PC-9 (cell line): ENCODE measurements at regions not wholly inside any gene's neighbourhood (a gene's known extent, or its start where the extent isn't known, plus 50 kb on each side); places are given as distances from the start of the nearest gene placed in this dataset.

ENCODE experiments used
- BruUV-seq: library from RNA; stranded (reverse); fragments of 400-500 nt; replicated peaks from 2 replicates; lab custom pipeline; 2021; lab: Mats Ljungman, UMichigan
- CTCF ChIA-PET: fragments of 300-600 bp; sonication (Branson Sonifier 250); formaldehyde crosslinking; loops from one replicate; lab custom pipeline; 2022; ENCODE audit warnings: antibody characterized with exemption; lab: Charles Lee
- POLR2A ChIA-PET: fragments of 300-600 bp; sonication (Branson Sonifier 250); formaldehyde crosslinking; loops from one replicate; lab custom pipeline; 2022; ENCODE audit warnings: antibody characterized with exemption; ENCODE audit not compliant: unreplicated experiment; lab: Charles Lee
- DNase-seq, 2 experiments: peaks; one replicate each; pipeline versions ENCODE4 v3.0.0 to v3.0.0-alpha.2; 2015 to 2022; ENCODE audit warnings: mixed read lengths in 1 of 2
- H2AFZ ChIP-seq: fragments of 200-600 bp; sonication (generic); 2 replicates; pipeline ENCODE4 v1.8.1; 2017; ENCODE audit warnings: antibody characterized with exemption
- H3F3A ChIP-seq: fragments of 200-600 bp; sonication (generic); 2 replicates; pipeline ENCODE4 v1.8.1; 2017; ENCODE audit warnings: antibody characterized with exemption, mild to moderate bottlenecking, low read depth; ENCODE audit not compliant: insufficient read depth
- H3K27ac ChIP-seq: fragments of 200-600 bp; sonication (generic); 2 replicates; pipeline ENCODE4 v1.6.1; 2016; ENCODE audit warnings: mixed run types
- H3K27me3 ChIP-seq: fragments of 200-600 bp; sonication (generic); 2 replicates; pipeline ENCODE4 v1.6.1; 2016; ENCODE audit warnings: low read depth, mixed run types; ENCODE audit not compliant: insufficient read depth
- H3K36me3 ChIP-seq: fragments of 200-600 bp; sonication (generic); 2 replicates; pipeline ENCODE4 v1.6.1; 2016; ENCODE audit warnings: low read depth, mixed run types
- H3K4me1 ChIP-seq: fragments of 200-600 bp; sonication (generic); replicated peaks from 2 replicates; pipeline ENCODE4 v1.6.1; 2016; ENCODE audit warnings: mixed run types; ENCODE audit not compliant: insufficient read depth
- H3K4me2 ChIP-seq: fragments of 200-600 bp; sonication (generic); 2 replicates; pipeline ENCODE4 v1.6.1; 2017; ENCODE audit warnings: mixed run types
- H3K4me3 ChIP-seq: fragments of 200-600 bp; sonication (generic); 2 replicates; pipeline ENCODE4 v1.6.1; 2016; ENCODE audit warnings: mixed run types
- H3K79me2 ChIP-seq: fragments of 200-600 bp; sonication (generic); 2 replicates; pipeline ENCODE4 v1.6.1; 2017; ENCODE audit warnings: low read depth, mixed run types
- H3K9me2 ChIP-seq: fragments of 200-600 bp; sonication (generic); 2 replicates; pipeline ENCODE4 v1.8.1; 2017; ENCODE audit warnings: mild to moderate bottlenecking; ENCODE audit not compliant: insufficient read depth
- H3K9me3 ChIP-seq: fragments of 200-600 bp; sonication (generic); 2 replicates; pipeline ENCODE4 v1.8.1; 2016; ENCODE audit warnings: low read depth; ENCODE audit not compliant: insufficient read depth
- H4K20me1 ChIP-seq: fragments of 200-600 bp; sonication (generic); 2 replicates; pipeline ENCODE4 v1.8.1; 2017; ENCODE audit not compliant: insufficient read depth
- EZH2 ChIP-seq: fragments of 200-600 bp; sonication (generic); IDR thresholded peaks from 2 replicates; pipeline ENCODE4 v1.8.0; 2017; ENCODE audit warnings: antibody characterized with exemption, low read depth
- intact Hi-C: fragments of 100-400 bp; cut with micrococcal nuclease; formaldehyde crosslinking; loops from one replicate; pipeline ENCODE4 v1.10.0; 2022; ENCODE audit not compliant: unreplicated experiment
- TF ChIP-seq, protein P1 (sequence below): fragments of 200-600 bp; sonication (generic); conservative IDR thresholded peaks from 2 replicates; pipeline ENCODE4 v1.6.1; 2017; ENCODE audit warnings: mixed run types, antibody characterized with exemption, mild to moderate bottlenecking, moderate library complexity

DNA sequence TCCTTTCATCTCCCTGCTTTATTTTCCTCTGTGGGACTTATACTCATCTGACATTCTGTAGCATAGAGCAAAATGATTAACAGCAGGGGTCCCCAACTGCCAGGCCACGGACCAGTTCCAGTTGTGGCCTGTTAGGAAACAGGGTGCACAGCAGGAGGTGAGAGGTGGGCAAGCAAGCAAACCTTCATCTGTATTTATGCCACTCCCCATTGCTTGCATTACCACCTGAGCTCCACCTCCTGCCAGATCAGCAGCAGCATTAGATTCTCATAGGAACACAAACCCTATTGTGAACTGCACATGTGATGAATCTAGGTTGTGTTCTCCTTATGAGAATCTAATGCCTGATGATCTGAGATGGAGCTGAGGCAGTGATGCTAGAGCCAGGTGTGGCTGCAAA is 130.5 kb upstream of the SLC24A3 start:
- Histone ChIP-seq H3K4me2 (no peak overlapping the region), H4K20me1 (no peaks in the 10 kb centered on the region), H3K9me3 (no peaks in the 10 kb centered on the region), H3K9me2 (no peaks in the 10 kb centered on the region; the same call in 1 of the 2 replicates), H3K79me2 (no peaks in the 10 kb centered on the region), H3K4me3 (no peak overlapping the region), H2AFZ (no peak overlapping the region), H3K27me3 (no peaks in the 10 kb centered on the region), H3F3A (no peaks in the 10 kb centered on the region), H3K36me3 (no peaks in the 10 kb centered on the region), H3K4me1 (no peaks in the 10 kb centered on the region), H3K27ac (no peak overlapping the region)
- no peak for DNase-seq
- intact Hi-C loops, result no loop called here
- POLR2A ChIA-PET, result no interaction called here
- TF ChIP-seq, protein P1, sequence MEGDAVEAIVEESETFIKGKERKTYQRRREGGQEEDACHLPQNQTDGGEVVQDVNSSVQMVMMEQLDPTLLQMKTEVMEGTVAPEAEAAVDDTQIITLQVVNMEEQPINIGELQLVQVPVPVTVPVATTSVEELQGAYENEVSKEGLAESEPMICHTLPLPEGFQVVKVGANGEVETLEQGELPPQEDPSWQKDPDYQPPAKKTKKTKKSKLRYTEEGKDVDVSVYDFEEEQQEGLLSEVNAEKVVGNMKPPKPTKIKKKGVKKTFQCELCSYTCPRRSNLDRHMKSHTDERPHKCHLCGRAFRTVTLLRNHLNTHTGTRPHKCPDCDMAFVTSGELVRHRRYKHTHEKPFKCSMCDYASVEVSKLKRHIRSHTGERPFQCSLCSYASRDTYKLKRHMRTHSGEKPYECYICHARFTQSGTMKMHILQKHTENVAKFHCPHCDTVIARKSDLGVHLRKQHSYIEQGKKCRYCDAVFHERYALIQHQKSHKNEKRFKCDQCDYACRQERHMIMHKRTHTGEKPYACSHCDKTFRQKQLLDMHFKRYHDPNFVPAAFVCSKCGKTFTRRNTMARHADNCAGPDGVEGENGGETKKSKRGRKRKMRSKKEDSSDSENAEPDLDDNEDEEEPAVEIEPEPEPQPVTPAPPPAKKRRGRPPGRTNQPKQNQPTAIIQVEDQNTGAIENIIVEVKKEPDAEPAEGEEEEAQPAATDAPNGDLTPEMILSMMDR, result no peak
- no peak for TF ChIP-seq EZH2
- CTCF ChIA-PET, result no interaction called here
- BruUV-seq, result no TSS peak

DNA sequence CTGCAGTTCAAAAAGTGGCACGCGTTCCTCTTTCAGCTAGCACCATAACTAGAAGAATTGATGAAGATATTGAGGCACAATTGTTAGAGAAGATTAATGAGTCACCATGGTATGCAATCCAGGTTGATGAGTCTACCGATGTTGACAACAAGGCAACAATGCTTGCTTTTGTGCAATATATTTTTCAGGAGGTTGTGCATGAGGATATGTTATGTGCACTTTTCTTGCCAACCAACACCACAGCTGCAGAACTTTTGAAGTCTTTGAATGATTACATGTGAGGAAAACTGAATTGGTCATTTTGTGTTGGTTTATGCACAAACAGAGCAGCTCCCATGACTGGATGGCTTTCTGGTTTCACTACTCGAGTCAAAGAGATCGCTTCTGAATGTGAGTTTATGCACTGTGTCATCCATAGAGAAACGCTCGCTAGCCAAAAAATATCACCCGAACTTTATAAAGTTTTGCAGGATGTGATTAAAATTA is 129.3 kb upstream of the SLC24A3 start:
- DNase-seq, result peak in 1 of 2 experiments; percentile 36

DNA sequence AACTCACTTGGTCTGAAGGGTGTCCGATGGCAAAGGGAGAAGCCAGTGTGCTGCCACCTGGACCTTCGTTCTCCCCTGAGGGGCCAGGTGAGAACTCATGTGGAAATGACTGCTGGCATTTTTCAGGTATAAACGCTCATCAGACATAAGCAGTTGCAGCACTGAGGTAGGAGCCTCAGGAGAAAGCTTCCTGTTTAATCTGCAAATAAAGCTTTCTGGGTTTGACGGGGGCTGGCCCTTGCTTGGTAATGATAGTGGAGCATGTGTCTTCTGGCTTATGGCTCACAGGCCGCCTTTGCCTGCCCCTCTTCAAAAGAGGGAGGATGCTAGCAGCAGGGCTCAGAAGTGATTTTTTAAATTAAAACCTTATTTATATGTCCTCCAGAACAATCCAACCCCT is 122.1 kb upstream of the SLC24A3 start:
- no peaks in the 10 kb centered on the region for H4K20me1 ChIP-seq
- no peaks in the 10 kb centered on the region for H3K36me3 ChIP-seq
- ChIA-PET CTCF (no interaction called here), POLR2A (no interaction called here)
- no peak for DNase-seq
- H2AFZ ChIP-seq, result no peak overlapping the region
- BruUV-seq, result no TSS peak
- intact Hi-C loops, result no loop called here
- no peak overlapping the region for H3K4me3 ChIP-seq
- H3K27me3 ChIP-seq, result no peaks in the 10 kb centered on the region
- H3F3A ChIP-seq, result peaks cover 6% of the 10 kb centered on the region; the same call in 1 of the 2 replicates
- H3K4me2 ChIP-seq, result no peak overlapping the region
- no peaks in the 10 kb centered on the region for H3K9me3 ChIP-seq
- H3K79me2 ChIP-seq, result no peaks in the 10 kb centered on the region
- no peak overlapping the region for H3K27ac ChIP-seq
- TF ChIP-seq, protein P1, result no peak
- TF ChIP-seq EZH2, result no peak
- no peaks in the 10 kb centered on the region for H3K9me2 ChIP-seq
- H3K4me1 ChIP-seq, result peaks cover 11% of the 10 kb centered on the region

More for the DNA sequence above, 129.3 kb upstream of the SLC24A3 start:
- Histone ChIP-seq H4K20me1 (no peaks in the 10 kb centered on the region), H3K9me2 (no peaks in the 10 kb centered on the region; the same call in 1 of the 2 replicates), H3K27ac (no peak overlapping the region), H3K36me3 (no peaks in the 10 kb centered on the region), H3K27me3 (no peaks in the 10 kb centered on the region), H3K79me2 (no peaks in the 10 kb centered on the region), H3K4me3 (no peak overlapping the region), H3K4me2 (no peak overlapping the region), H2AFZ (no peak overlapping the region), H3K9me3 (no peaks in the 10 kb centered on the region), H3K4me1 (no peaks in the 10 kb centered on the region), H3F3A (no peaks in the 10 kb centered on the region)
- BruUV-seq, result no TSS peak
- ChIA-PET POLR2A (no interaction called here), CTCF (no interaction called here)
- intact Hi-C loops, result no loop called here
- TF ChIP-seq, protein P1, result no peak
- TF ChIP-seq EZH2, result no peak
